ENCODE measurements at regions not wholly inside any gene's neighbourhood (a gene's known extent, or its start where the extent isn't known, plus 50 kb on each side); places are given as distances from the start of the nearest gene placed in this dataset.
"Not testable (repeated sequence)": the region's sequence is repeated elsewhere in the genome, so short reads cannot be mapped to it uniquely, and the experiment has no call there.

- Histone ChIP-seq H3K27ac (ENCODE audit: low read depth) (no peak overlapping the region), H3K4me1 (ENCODE audit: insufficient read depth) (no peaks in the 10 kb centered on the region), H3K36me3 (ENCODE audit: insufficient read depth) (no peaks in the 10 kb centered on the region), H3K4me3 (ENCODE audit: low read depth, low read length) (no peak overlapping the region)
- WGBS = 93% methylated on average over 6 of the region's 6 CpGs
- no peak for DNase-seq (ENCODE audit: extremely low spot score)
Observed at GRCh38 chr12:46484396-46485061, 112.0 kb upstream of the SLC38A2 start.

- Histone ChIP-seq H3K27ac (ENCODE audit: low read depth) (no peak overlapping the region), H3K4me3 (ENCODE audit: low read depth, low read length) (no peak overlapping the region), H3K36me3 (ENCODE audit: insufficient read depth) (no peaks in the 10 kb centered on the region), H3K4me1 (ENCODE audit: insufficient read depth) (no peaks in the 10 kb centered on the region)
- WGBS = 85% methylated on average over 4 of the region's 4 CpGs
- DNase-seq (ENCODE audit: extremely low spot score) = no peak
Observed at GRCh38 chr12:46483572-46484395, 111.2 kb upstream of the SLC38A2 start.

- 93% methylated on average over 1 of the region's 1 CpG for WGBS
- Histone ChIP-seq H3K4me1 (ENCODE audit: insufficient read depth) (no peaks in the 10 kb centered on the region), H3K36me3 (ENCODE audit: insufficient read depth) (no peaks in the 10 kb centered on the region), H3K27ac (ENCODE audit: low read depth) (no peak overlapping the region), H3K4me3 (ENCODE audit: low read depth, low read length) (no peak overlapping the region)
- no peak for DNase-seq (ENCODE audit: extremely low spot score)
Observed at GRCh38 chr12:46480724-46481123, 108.2 kb upstream of the SLC38A2 start.

- WGBS = 94% methylated on average over 3 of the region's 3 CpGs
- H3K4me1 ChIP-seq (ENCODE audit: insufficient read depth) = no peaks in the 10 kb centered on the region
- H3K27ac ChIP-seq (ENCODE audit: low read depth) = no peak overlapping the region
- H3K4me3 ChIP-seq (ENCODE audit: low read depth, low read length) = no peak overlapping the region
- H3K36me3 ChIP-seq (ENCODE audit: insufficient read depth) = no peaks in the 10 kb centered on the region
- no peak for DNase-seq (ENCODE audit: extremely low spot score)
Observed at GRCh38 chr12:46480316-46480715, 107.7 kb upstream of the SLC38A2 start.

GRCh38 chr12:46478123-46478522 is 105.5 kb upstream of the SLC38A2 start:
- Histone ChIP-seq H3K36me3 (ENCODE audit: insufficient read depth) (no peaks in the 10 kb centered on the region), H3K4me3 (ENCODE audit: low read depth, low read length) (no peak overlapping the region), H3K4me1 (ENCODE audit: insufficient read depth) (no peaks in the 10 kb centered on the region), H3K27ac (ENCODE audit: low read depth) (no peak overlapping the region)
- 92% methylated on average over 2 of the region's 2 CpGs for WGBS
- no peak for DNase-seq (ENCODE audit: extremely low spot score)

GRCh38 chr12:46477541-46477940 is 105.0 kb upstream of the SLC38A2 start:
- Histone ChIP-seq H3K27ac (ENCODE audit: low read depth) (no peak overlapping the region), H3K4me3 (ENCODE audit: low read depth, low read length) (no peak overlapping the region), H3K4me1 (ENCODE audit: insufficient read depth) (no peaks in the 10 kb centered on the region), H3K36me3 (ENCODE audit: insufficient read depth) (no peaks in the 10 kb centered on the region)
- DNase-seq (ENCODE audit: extremely low spot score) = no peak

GRCh38 chr12:46475972-46476645 is 103.5 kb upstream of the SLC38A2 start:
- H3K4me1 ChIP-seq (ENCODE audit: insufficient read depth) = no peaks in the 10 kb centered on the region
- no peak overlapping the region for H3K4me3 ChIP-seq (ENCODE audit: low read depth, low read length)
- no peak overlapping the region for H3K27ac ChIP-seq (ENCODE audit: low read depth)
- 87% methylated on average over 3 of the region's 3 CpGs for WGBS
- H3K36me3 ChIP-seq (ENCODE audit: insufficient read depth) = no peaks in the 10 kb centered on the region
- DNase-seq (ENCODE audit: extremely low spot score) = no peak

- 74% methylated on average over 9 of the region's 9 CpGs for WGBS
- peak overlapping the region; percentile 60 for H3K27ac ChIP-seq (ENCODE audit: low read depth)
- not testable (repeated sequence) for H3K36me3 ChIP-seq (ENCODE audit: insufficient read depth); DNase-seq (ENCODE audit: extremely low spot score); H3K4me3 ChIP-seq (ENCODE audit: low read depth, low read length); H3K4me1 ChIP-seq (ENCODE audit: insufficient read depth)
Observed at GRCh38 chr12:46474385-46474784, 101.8 kb upstream of the SLC38A2 start.

GRCh38 chr12:46473634-46474329 is 101.2 kb upstream of the SLC38A2 start:
- WGBS = 7% methylated on average over 8 of the region's 8 CpGs
- no peaks in the 10 kb centered on the region for H3K36me3 ChIP-seq (ENCODE audit: insufficient read depth)
- no peak overlapping the region for H3K4me3 ChIP-seq (ENCODE audit: low read depth, low read length)
- H3K4me1 ChIP-seq (ENCODE audit: insufficient read depth) = no peaks in the 10 kb centered on the region
- peak; percentile 65 for DNase-seq (ENCODE audit: extremely low spot score)
- peak overlapping the region; percentile 74 for H3K27ac ChIP-seq (ENCODE audit: low read depth)

- H3K27ac ChIP-seq (ENCODE audit: low read depth) = peak overlapping the region; percentile 59
- no peaks in the 10 kb centered on the region for H3K36me3 ChIP-seq (ENCODE audit: insufficient read depth)
- H3K4me1 ChIP-seq (ENCODE audit: insufficient read depth) = no peaks in the 10 kb centered on the region
- no peak for DNase-seq (ENCODE audit: extremely low spot score)
- 25% methylated on average over 4 of the region's 4 CpGs for WGBS
- H3K4me3 ChIP-seq (ENCODE audit: low read depth, low read length) = no peak overlapping the region
Observed at GRCh38 chr12:46472893-46473633, 100.5 kb upstream of the SLC38A2 start.

- no peaks in the 10 kb centered on the region for H3K36me3 ChIP-seq (ENCODE audit: insufficient read depth)
- H3K4me3 ChIP-seq (ENCODE audit: low read depth, low read length) = no peak overlapping the region
- no peak for DNase-seq (ENCODE audit: extremely low spot score)
- WGBS = 77% methylated on average over 5 of the region's 5 CpGs
- no peak overlapping the region for H3K27ac ChIP-seq (ENCODE audit: low read depth)
- no peaks in the 10 kb centered on the region for H3K4me1 ChIP-seq (ENCODE audit: insufficient read depth)
Observed at GRCh38 chr12:46472144-46472705, 99.7 kb upstream of the SLC38A2 start.

- Histone ChIP-seq H3K4me1 (ENCODE audit: insufficient read depth) (no peaks in the 10 kb centered on the region), H3K4me3 (ENCODE audit: low read depth, low read length) (no peak overlapping the region), H3K36me3 (ENCODE audit: insufficient read depth) (no peaks in the 10 kb centered on the region), H3K27ac (ENCODE audit: low read depth) (no peak overlapping the region)
- no peak for DNase-seq (ENCODE audit: extremely low spot score)
- WGBS = 84% methylated on average over 2 of the region's 2 CpGs
Observed at GRCh38 chr12:46471404-46471803, 98.8 kb upstream of the SLC38A2 start.

GRCh38 chr12:46470975-46471374 is 98.4 kb upstream of the SLC38A2 start:
- WGBS = 82% methylated on average over 1 of the region's 1 CpG
- no peak overlapping the region for H3K4me3 ChIP-seq (ENCODE audit: low read depth, low read length)
- H3K4me1 ChIP-seq (ENCODE audit: insufficient read depth) = no peaks in the 10 kb centered on the region
- DNase-seq (ENCODE audit: extremely low spot score) = no peak
- H3K27ac ChIP-seq (ENCODE audit: low read depth) = no peak overlapping the region
- no peaks in the 10 kb centered on the region for H3K36me3 ChIP-seq (ENCODE audit: insufficient read depth)
